NCI-H2081 (cell line): ENCODE measurements at regions not wholly inside any gene's neighbourhood (a gene's known extent, or its start where the extent isn't known, plus 50 kb on each side); places are given as distances from the start of the nearest gene placed in this dataset.

Experiments
- DNase-seq, 2 experiments: peaks; one replicate each; lab custom pipeline; 2025; lab: John Stamatoyannopoulos, UW

DNA sequence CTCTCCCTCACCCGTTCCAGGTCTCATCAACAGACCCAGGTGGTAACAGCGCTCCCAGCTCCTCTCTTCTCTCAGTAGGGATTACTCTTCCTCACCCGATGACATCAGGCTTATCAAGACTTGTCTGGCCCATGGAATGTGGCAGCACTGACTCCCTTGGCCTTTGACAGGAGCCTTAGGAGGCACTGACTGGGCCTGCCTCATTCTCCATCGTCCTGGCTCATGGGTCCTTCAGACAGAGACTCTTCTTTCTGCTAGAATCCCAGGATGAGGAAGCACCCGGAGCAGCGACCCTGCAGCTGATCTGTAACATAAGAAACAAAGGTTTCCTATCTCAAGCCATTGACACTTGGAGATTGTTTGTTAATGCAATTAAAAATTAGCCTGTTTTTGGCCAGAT is 1063.6 kb downstream of the TBC1D22A start:
- no peak for DNase-seq

DNA sequence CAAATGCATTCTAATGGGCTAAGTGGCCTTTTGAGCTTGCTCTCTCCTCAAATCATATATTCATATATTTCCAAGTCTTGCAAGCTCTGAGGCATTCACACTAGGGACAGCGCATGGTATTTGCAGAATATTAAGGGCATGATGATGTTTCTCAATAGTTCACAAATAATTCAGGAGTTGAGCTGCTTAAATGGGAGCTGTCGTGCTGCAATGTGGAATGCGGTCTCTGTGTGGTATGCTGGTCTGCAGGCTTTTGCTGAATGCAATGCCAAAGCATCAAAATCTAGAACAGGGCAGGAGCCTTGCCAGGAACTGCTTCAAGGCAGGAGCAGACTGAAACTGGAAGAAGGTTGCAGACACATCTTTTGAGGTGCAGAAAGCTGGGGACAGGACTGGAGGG is 1060.0 kb downstream of the TBC1D22A start:
- DNase-seq, result no peak

DNA sequence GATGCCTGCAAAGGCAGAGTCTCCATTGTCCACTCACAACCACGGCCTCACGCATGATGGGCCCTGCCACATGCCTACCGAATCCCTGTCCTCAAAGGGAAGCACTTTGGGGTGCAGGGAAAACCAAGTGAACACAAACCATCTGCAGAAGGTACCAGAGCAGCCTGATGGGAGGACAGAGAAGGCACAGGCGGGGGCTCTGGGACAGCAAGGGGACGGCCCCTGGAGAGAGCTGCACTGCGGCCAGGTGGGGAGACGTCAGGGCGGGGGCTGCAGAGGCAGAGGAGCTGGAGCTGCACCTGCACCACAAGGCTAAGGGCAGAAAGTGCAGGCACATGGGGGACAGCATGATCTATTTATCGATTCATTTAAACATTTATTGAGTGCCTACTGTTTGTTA is 1056.0 kb downstream of the TBC1D22A start:
- DNase-seq, result no peak

DNA sequence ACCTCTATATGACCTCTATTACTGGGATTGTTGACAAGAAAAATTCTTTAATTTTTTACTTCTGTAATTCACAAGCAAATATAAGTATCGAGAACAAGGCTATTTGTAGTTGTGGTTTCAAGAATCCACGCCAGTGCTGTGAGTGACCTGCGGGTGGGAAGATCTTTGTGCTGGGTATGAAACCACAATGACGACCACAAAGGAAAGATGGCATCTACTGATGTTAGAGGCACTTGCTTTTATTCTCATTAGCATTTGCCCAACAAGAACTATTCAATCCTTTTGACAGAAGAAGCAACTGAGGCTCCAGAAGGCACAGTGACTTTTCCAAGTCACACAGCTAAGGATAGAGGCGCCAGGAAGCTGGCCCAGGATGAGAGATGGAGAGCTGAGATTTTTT is 1054.9 kb downstream of the TBC1D22A start:
- DNase-seq, result no peak

DNA sequence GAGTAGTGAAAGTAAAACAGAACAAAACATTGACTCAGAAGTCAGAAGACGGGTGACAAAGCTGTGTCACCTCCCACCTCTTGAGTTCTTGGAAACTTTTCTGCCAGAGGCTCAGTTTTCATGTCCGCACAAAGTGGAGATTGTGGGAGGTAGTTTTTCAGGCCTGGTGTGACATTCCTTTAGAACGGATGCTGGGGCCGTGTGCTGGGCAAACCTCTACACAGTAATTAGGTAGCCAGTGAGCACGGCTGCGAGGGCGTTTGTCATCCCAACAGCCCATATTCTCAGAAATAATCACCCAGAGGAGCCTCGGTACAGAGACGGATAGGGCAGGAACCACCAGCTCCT is 1054.4 kb downstream of the TBC1D22A start:
- DNase-seq, result no peak

DNA sequence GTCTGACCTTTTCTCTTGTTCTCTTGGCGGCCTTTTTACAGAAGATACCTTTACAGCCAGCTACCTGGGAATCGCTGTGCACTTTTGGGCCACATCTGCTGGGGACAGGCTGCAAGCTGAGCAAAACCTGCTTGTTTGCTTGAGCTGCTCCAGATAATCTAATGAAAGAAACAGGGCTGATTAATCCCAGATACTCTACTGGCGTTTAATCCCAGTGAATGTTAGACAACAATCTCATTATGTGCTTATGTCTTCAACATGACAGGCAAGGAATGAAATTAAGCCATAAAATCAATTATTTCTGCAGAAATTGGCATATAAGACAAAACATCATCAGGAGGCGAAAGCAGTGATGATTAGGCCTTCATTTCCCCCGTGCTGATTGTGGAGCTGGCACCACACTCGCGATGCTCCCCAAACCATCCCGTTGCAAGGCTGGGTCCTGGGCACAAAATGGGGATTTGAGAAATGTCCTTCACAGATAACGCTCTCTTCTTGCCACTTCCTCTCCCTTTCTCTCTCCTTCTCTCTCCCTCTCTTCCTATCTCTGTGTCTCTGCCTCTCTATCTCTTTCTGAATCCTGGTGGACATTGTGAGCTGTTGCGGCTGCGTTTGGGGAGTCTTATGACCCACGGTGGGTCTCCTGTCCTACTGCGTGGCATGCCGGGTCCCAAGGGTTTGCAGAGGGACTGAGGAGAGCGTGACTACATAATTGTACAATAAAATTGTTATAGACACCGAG is 1053.8 kb downstream of the TBC1D22A start:
- no peak for DNase-seq

DNA sequence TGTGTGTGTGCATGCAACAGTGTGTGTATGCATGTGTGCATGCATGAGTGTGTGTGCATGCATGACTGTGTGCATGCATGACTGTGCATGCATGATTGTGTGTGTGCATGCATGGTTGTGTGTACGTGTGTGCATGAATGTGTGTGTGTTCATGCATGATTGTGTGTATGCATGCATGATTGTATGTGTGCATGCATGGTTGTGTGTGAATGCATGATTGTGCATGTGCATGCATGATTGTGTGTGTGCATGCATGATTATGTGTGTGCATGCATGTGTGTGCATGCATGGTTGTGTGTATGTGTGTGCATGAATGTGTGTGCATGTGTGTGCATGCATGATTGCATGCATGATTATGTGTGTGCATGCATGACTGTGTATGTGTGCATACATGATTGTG is 1052.0 kb downstream of the TBC1D22A start:
- no peak for DNase-seq

DNA sequence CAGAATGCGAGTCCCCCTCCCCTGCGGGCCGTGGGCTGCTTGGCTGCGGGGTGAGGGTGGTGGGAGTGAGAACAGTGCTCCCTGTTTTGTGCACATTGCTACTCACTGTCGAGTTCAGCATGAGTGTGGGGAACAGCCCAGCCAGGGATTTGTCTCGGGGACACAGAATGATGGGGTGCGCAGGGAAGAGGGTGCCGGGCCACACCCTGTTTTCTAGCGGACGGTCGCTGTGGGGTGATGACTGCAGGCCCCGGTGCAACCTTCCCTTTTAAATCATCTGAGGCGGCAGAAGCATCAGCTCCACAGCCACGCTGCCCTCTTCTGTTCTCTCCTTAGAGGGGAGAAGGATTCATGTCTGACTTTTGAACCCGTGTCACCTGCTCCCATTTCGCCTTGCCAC is 1051.2 kb downstream of the TBC1D22A start:
- no peak for DNase-seq

DNA sequence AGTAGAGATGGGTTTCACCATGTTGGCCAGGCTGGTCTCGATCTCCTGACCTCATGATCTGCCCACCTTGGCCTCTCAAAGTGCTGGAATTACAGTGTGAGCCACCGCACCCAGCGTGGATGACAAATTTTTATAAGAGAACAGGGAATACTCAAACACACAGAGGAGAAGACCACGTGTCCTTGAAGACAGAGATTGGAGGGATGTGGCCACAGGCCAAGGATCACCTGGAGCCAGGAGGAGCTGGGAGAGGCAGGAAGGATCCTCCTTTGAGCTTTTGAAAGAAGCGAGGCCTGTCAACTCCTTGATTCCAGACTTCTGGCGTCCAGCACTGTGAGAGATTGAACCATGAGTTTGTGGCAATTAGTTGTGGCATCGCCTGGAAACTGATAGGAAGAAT is 1049.5 kb downstream of the TBC1D22A start:
- DNase-seq, result no peak

DNA sequence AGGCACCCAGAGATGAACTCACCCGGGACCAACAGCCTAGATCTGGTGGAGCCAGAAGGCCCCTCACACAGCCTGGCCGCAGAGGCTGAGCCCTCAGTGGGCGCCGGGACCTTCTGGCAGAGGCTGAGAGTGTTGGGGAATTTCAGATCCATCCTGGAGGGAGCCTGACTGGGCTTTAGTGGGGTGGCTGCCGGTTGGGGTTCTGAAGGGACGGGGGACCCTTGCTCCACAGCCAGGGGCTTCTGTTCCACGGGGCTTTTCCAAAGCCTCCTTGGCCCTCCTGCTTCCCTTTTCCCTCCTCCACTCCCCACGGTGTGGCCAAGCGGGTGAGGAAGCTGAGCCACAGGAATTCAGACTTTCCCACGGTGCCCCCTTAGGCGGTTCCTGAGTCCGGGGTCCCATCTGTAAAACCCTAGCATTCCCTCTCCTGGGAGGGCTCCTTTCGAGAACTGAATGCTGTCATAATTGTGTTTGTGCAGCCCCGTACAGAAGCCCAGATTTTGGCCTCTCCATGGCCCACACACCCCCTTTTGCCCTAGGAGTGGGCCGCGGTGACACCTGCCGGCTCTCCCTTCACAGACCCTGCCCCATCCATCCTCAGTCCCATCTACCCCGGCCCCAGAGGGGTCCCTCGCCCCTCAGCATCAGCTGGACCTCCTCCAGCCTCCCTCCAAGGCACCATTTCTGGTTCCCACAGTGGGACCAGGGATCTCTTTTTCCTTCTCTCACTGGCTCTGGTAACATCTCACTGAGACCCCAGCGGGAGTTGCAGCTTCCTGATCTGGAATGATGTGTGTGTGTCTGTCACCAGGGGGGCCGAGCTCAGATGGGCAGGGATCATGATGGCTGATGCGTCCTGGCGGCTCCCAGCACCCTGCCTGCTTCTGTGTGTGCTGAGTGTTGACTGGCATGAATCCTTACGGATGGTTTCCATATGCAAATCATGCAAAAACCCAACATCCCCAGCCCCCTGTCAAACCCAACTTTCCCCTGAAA is 1048.4 kb downstream of the TBC1D22A start:
- no peak for DNase-seq

DNA sequence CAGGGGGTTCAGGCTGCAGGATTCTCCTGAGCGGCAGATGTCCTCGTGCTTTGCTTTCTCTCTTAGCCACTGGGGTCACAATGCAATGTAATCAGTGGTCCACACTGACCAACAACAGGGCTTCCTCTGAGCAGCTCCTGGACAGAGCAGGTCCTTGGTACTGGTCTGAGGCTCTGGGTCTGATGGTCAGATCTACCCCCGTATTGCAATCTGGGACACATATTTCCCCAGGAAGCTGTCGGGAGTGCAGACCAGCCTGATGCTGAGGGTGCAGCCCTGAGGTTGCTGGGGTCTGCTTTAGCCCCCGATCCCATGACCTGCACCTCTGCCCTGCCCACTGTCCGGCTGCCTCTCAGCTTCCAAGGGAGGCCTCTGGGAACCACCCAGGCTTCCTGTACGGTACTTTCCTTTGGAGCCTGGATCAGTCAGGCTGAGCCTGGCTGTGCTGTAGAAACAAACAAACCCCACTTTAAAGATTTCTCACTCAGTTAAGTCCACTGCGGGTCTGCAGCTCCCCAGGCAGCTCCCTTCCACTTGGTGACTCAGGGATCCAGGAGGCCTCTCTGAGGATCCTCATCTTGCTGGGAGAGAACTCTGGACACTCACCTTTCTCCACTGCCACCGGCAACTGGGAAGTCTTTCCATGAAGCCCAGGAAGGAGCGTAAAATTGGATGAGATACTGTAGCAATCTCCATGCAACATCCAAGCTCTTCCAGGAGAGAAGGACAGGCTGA is 1046.6 kb downstream of the TBC1D22A start:
- DNase-seq, result no peak

DNA sequence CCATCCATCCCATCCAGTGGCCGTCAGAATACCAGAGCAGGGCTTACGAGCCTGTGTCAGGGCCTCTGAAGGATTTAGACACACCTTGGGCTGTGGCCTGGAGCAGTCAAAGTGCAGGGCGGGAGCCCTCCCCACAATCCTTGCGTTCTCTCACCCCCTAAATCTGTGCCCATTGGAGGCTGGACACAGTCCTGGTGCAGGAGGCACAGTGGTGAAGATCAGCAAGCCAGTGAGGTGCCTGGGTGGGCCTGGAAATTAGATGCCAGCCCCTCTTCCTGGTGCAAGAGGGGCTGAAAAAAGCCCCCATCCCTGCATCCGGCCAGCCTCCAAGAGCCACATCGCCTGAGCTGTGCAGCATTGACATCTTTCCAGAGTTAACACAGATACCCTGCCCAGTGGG is 1045.8 kb downstream of the TBC1D22A start:
- no peak for DNase-seq

DNA sequence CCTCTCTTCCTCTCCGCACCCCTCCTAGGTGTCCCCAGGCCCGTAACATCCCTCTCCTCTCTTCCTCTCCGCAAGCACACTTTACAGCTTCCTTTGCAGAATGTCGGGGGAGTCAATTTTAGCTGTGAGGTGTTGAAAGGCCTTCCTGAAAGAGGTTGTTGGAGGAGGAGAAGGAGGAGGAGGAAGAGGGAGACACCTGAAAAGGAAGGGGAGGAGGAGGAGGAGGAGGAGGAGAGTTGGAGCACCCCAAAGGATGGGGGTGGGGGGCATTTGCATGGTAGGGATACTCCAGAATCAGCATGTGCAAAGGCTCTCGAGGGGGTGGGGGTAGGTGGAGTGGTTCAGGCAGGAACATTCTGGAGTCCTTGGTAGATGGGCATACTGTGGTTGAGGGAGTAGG is 1045.1 kb downstream of the TBC1D22A start:
- no peak for DNase-seq

DNA sequence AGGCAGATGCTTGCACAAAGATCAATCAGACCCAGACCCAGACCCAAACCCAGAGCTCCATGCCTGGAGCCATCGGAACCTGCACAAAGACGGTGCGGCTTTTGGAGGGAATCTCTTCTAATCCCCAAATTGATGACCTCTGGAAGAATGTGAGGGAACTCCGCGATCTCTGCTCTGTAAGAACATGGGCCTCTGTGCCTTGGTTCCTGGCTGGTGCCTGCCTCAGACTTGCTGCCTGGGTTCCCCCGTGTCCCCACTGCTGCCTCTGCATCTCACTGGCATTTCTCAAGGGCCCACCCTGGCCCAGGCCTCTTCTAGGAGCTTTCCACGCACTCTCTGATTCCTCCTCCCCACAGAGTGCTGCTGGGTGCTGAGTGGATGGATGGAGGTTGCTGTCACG is 1044.4 kb downstream of the TBC1D22A start:
- no peak for DNase-seq

DNA sequence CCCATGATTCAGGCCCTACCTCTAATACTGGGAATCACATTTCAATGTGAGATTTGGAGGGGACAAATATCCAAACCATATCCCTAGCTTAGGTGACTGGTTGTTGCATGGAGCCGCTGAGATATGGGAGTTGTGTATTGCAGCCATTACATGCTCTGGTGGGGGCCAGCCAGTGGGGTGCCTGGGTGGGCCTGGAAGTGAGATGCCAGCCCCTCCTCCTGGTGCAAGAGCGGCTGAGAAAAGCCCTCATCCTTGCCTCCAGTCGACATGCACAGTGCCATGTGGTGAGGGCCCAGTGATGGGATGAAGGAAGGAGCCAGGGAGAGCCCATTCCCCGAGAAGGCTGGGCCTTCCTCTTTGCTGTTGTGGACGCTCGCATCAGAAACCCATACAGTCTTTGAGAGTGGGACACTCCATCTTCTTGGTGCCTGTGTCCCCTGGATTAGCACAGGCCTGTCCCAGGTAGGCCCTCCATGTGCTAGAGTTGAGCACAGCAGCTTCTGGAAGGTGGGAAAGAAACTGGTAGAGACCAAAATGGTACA is 1043.0 kb downstream of the TBC1D22A start:
- no peak for DNase-seq

DNA sequence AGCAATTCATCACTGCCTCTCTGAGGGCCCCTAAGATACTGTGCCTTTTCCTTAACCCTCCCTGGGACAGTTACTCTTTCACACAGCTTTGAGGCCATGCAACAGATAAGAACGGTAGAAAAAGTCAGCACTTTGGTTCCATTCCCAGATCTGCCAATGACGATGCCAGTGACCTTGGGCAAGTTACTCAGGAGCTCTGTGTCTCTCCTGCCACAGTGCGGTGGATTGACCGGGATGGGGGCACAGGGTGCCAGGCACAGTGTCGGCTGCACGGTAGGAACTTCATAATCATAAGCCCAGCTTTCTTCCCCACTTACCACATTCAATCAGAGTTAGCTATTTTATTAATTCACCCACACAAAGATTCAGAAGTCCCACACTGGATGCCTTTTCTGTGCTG is 1041.8 kb downstream of the TBC1D22A start:
- no peak for DNase-seq

DNA sequence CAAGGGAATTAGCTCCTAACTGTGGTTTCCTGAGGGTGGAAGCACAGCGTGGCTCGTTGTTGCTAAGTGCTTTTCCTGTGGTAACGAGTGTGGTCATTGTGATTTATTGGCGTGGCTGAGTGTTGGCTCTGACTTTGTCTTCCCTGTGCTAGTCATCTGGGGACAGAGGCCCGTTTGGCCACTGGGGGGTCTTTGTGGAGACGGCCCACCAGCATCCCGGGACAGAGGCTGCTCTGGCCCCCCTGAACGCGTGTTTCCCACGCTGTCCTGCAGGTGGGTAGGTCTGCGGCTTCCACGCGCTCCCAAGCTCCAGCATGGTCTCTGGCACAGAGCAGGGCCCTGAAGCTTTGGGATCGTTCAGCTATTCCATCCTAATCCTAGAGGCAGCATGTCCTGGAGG is 1040.0 kb downstream of the TBC1D22A start:
- no peak for DNase-seq

DNA sequence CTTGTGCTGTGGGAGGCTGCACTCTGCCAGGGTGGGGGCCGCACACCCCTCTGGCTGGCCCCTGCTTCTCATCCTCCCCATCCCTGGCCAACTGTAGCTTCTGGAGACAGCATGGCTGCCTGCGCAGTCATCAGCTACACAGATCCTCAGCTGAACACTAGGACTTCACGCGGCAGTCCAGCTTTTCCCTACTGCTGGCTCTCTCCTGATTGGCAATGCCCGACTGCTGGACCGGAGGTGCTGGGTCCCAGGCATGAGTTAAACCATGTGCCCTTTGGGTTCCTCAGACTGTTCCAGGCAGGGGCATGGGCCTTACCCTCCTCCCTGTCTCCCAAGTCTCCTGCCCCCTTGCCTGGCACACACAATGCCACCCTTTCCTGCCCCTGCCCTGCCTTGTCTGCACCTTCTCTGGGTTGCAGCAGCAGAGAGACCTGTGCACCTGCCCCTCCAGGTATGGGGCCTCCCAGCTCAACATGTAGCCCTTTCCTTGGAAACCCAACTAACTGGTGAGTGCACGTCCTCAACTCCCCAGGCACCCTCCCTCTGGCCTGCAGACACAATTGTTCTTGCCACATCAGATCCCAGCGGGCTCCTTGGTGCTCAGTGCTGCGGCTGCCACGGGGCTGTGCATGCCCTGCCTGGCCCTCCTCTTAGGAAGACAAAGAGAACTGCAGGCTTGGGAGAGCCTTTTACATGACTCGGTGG is 1039.2 kb downstream of the TBC1D22A start:
- no peak for DNase-seq

DNA sequence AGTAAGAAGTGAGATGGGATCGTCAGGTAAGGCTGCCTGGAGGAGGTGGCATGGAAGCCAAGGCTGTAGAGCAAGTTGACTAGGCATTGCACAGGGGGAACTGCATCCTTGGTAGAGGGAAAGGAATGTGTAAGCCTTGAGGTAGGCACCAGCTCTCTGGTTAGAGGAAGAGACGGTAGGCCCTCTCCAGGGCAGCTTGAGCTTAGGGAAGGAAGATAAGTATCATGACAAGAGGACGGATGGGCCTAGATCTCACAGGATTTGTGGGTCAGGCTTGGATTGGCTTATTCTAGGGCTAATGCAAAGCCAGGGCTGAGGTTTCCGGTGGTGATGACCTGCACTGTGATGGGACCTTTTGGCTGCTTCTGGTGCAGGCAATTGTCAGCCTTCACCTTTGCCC is 1035.8 kb downstream of the TBC1D22A start:
- DNase-seq, result no peak

DNA sequence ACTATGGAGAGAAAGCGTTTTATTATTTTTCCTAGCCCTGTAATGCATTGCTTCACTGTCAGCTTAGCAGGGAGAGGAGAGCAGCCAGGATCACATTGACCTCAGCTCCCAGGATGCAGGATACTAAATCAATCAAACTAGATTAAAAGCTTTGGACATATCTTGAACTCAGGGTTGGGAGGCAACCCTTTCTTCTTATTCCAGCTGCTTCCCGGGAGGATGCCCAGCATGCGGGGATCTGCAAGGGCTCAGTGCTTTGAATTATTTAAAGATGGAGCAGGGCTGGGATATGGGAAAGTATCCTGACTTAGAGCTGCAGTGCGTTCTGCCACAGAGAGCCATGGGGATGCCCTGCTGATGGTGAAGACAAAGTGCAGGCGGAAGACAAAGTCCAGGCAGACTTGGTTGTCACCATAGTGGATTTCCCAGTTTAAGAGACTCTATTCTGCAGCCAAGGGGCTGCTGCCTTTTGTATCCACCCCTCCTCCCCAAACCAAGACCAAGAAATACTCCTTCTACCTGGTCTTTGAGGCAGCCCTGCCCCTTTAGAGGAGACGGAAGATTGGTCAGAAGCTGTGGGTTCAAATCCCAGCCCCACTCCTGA is 1035.0 kb downstream of the TBC1D22A start:
- DNase-seq, result no peak
